ENCODE measurements at regions not wholly inside any gene's neighbourhood (a gene's known extent, or its start where the extent isn't known, plus 50 kb on each side); places are given as distances from the start of the nearest gene placed in this dataset.

GRCh38 chr14:84421621-84422020 is 1108.3 kb upstream of the FLRT2 start:
- no peak for TF ChIP-seq POLR2A (IDR thresholded peaks at IDR 0.05)
- no peak for TF ChIP-seq POLR2AphosphoS5 (IDR thresholded peaks at IDR 0.05)

Data from sigmoid colon (tissue), 4 donors.